MM.1S (cell line): ENCODE measurements at regions not wholly inside any gene's neighbourhood (a gene's known extent, or its start where the extent isn't known, plus 50 kb on each side); places are given as distances from the start of the nearest gene placed in this dataset.

ENCODE experiments used
- EZH2 ChIP-seq: fragments of 300-600 bp; sonication (generic); optimal IDR thresholded peaks from 2 replicates; pipeline ENCODE3; 2017; ENCODE audit warnings: low read depth, mild to moderate bottlenecking, antibody characterized with exemption, low read length, mixed read lengths
- EZH2phosphoT487 ChIP-seq: fragments of 300-600 bp; sonication (generic); IDR thresholded peaks from 2 replicates; pipeline ENCODE4 v1.6.1; 2018; ENCODE audit warnings: antibody characterized with exemption, low read length
- TF ChIP-seq, protein P1 (sequence below): fragments of 300-600 bp; sonication (generic); IDR thresholded peaks from 2 replicates; pipeline ENCODE4 v1.5.1; 2016; ENCODE audit warnings: antibody characterized with exemption, low read length, mixed read lengths

DNA sequence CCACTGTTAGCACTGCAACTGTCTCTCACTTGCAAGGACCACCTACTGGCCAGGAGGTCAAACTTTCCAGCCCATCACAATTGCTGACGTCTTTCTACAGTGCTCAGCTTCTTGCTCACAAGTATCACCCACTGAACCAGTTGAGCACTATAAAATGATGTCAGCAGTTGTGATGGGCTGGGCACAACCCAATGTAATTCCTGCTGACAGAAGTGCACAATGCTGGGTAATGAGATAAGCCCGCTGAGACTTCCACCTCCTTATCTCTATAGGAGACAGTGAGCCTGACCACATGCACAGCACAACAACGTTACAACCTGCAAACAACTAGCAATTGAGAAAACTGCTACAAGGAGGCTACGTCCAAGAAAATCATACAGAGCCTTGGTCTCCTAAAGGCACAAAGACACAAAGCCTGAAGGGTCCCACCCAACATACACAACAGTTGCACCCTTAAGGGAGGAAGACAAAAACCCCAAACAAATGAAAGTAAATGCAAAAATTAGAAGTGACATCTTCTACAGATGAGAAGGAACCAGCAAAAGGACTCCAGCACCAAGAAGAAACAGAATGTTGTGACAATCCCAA lies 273.2 kb downstream of the LIG4 start:
- TF ChIP-seq EZH2phosphoT487, result no peak
- TF ChIP-seq, protein P1, sequence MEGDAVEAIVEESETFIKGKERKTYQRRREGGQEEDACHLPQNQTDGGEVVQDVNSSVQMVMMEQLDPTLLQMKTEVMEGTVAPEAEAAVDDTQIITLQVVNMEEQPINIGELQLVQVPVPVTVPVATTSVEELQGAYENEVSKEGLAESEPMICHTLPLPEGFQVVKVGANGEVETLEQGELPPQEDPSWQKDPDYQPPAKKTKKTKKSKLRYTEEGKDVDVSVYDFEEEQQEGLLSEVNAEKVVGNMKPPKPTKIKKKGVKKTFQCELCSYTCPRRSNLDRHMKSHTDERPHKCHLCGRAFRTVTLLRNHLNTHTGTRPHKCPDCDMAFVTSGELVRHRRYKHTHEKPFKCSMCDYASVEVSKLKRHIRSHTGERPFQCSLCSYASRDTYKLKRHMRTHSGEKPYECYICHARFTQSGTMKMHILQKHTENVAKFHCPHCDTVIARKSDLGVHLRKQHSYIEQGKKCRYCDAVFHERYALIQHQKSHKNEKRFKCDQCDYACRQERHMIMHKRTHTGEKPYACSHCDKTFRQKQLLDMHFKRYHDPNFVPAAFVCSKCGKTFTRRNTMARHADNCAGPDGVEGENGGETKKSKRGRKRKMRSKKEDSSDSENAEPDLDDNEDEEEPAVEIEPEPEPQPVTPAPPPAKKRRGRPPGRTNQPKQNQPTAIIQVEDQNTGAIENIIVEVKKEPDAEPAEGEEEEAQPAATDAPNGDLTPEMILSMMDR, result no peak
- TF ChIP-seq EZH2, result no peak
